ENCODE measurements at regions not wholly inside any gene's neighbourhood (a gene's known extent, or its start where the extent isn't known, plus 50 kb on each side); places are given as distances from the start of the nearest gene placed in this dataset.
"Not testable (repeated sequence)": the region's sequence is repeated elsewhere in the genome, so short reads cannot be mapped to it uniquely, and the experiment has no call there.

DNA sequence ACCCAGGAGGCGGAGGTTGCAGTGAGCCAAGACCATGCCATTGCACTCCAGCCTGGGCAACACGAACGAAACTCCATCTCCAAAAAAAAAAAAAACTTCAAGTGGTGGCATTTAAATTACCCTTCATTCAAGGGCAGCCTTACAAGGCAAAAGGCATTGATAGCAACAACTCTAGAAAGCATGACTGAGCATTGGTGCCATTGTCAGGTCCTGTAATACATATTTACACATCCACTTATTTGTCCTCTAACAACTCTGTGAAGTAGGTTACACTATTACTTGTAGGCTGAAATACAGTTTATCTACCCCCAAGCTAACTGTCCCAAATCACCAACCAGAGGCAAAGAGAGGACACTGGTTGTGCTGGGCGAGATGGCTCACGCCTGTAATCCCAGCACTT, 52.7 kb upstream of the LARP1 start:
- DNase-seq, result no peak

DNA sequence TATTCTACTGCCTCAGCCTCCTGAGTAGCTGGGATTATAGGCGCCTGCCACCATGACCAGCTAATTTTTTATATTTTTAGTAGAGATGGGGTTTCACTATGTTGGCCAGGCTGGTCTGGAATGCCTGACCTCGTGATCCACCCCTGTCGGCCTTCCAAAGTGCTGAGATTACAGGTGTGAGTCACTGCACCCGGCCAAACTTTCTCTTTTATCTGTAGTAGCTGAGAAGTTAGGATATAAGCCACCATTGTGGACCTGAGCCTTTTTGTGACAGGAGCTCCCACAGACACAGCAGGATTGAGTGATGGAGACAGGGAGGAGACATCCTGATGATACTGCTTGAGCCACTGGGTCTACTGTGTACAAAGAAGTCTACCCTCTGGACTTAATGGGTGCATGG, 53.5 kb upstream of the LARP1 start:
- not testable (repeated sequence) for DNase-seq

- DNase-seq, result no peak
These were observed 54.0 kb upstream of the LARP1 start for GRCh38 chr5:154701181-154701580.

DNA sequence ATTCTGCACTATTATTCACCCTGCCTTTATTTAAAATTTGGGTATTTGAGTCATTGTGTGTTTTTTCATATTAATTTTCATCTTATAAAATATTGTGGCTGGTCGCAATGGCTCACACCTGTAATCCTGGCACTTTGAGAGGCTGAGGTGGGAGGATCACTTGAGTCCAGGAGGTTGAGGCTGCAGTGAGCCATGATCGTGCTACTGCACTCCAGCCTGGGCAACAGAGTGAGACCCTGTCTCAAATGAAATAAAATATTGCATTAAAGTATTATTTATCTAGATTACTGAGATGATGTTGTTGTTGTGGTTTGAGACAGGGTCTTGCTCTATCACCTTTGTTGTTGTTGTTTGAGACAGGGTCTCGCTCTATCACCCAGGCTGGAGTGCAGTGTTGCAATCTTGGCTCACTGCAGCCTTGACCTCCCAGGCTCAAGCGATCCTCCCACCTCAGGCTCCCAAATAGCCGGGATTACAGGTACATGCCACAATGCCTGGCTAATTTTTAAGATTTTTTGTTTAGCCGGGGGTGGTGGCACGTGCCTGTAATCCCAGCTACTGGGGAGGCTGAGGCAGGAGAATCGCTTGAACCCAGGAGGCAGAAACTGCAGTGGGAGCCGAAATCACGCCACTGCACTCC, 54.8 kb upstream of the LARP1 start:
- DNase-seq, result not testable (repeated sequence)

- DNase-seq, result no peak
These were observed 56.4 kb upstream of the LARP1 start for GRCh38 chr5:154698763-154699162.

GRCh38 chr5:154697371-154697770, 57.8 kb upstream of the LARP1 start:
- DNase-seq, result no peak

DNA sequence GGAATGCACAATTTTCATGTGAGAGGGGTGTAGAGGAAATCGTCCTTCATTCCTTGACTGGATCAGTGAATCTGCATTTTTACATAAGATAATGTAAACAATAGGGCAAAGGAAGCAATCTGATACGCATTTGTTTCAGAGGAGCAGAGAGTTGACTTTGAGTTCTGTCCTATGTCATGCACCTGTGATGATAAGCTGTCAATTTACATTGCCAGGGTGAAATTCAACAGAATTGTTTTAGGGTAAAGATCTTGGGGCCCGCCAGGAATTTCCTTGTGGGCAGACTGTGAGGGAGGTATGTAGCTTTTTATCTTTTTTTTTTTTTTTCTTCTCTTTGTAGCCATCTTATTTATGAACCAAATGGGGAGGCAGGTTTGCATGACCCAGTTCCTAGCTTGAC, 58.3 kb upstream of the LARP1 start:
- DNase-seq, result no peak

GRCh38 chr5:154694159-154694558, 61.0 kb upstream of the LARP1 start:
- no peak for DNase-seq

DNA sequence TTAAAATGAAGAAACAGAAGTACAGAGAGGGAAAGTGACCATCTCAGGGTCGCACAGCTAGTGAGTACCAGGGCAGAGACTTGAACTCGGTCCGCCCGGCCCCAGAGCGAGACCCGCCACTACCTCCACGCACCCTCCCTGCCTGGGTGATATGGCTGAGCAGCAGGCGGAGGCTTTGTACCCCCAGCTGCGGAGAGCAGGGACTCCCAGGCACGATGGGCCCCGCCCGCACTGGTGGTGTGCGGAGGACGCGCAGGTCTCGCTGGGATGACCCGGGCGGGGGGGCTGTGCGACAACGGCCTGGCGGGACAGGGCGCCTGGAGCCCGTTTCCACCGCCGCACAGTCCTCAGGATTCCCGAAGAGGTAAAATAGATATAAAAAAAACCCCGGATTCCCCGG, 64.7 kb upstream of the LARP1 start:
- no peak for DNase-seq

- DNase-seq, result no peak
These were observed 68.7 kb upstream of the LARP1 start for GRCh38 chr5:154686490-154686889.

DNA sequence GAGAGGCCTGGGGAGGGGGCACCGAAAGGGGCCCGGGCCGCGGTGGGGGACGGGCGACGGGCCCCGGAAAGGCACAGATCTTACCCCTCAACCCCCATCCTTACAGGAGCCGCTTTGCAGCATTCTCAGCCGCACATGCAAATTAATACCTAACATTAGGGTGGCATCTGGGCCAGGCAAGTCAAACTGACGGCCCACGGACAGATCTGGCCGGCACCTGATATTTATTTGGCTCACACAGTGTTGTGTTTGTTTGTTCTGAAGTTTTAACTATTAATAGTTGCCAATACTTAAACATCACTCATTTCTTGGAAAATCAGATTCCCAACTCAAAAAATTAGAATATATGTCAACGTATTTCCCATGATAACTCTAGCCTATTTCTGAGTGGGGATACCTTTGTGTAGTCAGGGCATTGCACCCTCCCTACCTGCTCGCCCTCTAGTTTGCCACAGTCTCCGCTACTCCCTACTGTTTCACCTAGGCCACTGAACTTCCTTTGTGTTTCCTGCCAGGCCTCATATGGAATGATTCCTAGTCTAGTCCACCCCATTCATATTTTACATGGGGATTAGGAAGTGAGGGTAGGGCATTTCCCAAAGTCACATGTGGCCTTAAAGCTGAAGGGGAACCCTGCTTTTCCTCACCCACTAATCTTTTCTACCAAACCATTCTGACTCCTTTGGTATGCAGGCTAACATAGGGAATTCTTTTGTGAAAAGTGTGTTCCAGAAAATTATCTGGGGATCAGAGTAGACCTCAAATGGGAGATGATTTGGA, 71.9 kb upstream of the LARP1 start:
- no peak for DNase-seq

- no peak for DNase-seq
These were observed 75.7 kb upstream of the LARP1 start for GRCh38 chr5:154679501-154679900.

DNA sequence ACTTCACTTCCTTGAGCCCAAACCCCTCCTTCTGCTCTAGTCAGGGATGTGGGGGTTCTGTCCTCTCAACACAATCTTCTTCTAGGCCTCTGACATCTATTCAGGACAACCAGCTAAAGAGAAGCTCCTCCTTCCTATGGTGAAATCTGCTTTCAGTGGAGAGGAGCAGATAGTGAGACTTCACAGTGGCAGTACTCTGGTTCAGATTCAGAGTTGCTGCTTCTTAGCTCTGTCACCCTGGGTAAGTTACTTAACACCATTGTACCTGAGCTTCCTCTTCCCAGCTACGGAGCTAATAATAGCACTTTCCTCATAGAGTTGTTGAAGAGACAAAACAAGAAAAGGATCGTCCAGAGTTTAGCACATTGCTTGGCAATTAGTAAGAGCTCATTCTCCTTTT, 77.3 kb upstream of the LARP1 start:
- DNase-seq, result no peak

- no peak for DNase-seq
These were observed 78.7 kb upstream of the LARP1 start for GRCh38 chr5:154676508-154676907.

- DNase-seq, result no peak
These were observed 81.1 kb upstream of the LARP1 start for GRCh38 chr5:154674029-154674428.

GRCh38 chr5:154673506-154673905, 81.7 kb upstream of the LARP1 start:
- DNase-seq, result no peak

DNA sequence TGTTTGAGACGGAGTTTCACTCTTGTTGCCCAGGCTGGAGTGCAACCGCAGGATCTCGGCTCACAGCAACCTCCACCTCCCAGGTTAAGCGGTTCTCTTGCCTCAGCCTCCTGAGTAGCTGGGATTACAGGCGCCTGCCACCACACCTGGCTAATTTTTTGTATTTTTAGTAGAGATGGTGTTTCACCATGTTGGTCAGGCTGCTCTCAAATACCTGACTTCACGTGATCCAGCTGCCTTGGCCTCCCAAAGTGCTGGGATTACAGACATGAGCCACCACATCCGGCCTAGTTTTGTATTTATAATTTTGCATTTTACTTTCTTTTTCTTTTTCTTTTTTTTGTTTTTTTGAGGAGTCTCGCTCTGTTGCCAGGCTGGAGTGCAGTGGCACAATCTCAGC, 85.3 kb upstream of the LARP1 start:
- not testable (repeated sequence) for DNase-seq

- no peak for DNase-seq
These were observed 85.8 kb upstream of the LARP1 start for GRCh38 chr5:154669402-154669801.

- no peak for DNase-seq
These were observed 90.3 kb upstream of the LARP1 start for GRCh38 chr5:154664869-154665268.

DNA sequence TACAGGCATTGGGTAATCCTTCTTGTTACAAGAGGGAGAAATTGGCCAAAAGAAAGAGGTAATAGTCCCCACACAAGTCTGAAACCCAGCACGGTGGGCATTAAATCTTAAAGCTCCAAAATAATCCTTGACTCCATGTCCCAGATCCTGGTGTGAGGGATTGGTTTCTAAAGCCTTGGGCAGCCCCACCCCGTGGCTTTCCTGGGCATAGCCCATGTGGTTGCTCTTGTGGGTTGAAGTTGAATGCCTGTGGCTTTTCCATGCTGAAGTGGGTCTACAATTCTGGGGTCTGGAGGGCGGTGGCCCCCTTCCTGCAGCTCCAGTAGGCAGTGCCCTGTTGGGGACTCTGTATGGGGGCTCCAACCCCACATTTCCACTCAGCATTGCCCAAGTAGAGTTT, 91.8 kb upstream of the LARP1 start:
- no peak for DNase-seq

GRCh38 chr5:154654486-154655371, 100.4 kb upstream of the LARP1 start:
- DNase-seq, result no peak

- DNase-seq, result no peak
These were observed 101.3 kb upstream of the LARP1 start for GRCh38 chr5:154653764-154654485.

- DNase-seq, result no peak
These were observed 101.8 kb upstream of the LARP1 start for GRCh38 chr5:154653418-154653763.
